OCI-LY7 (cell line): ENCODE measurements at regions not wholly inside any gene's neighbourhood (a gene's known extent, or its start where the extent isn't known, plus 50 kb on each side); places are given as distances from the start of the nearest gene placed in this dataset.

Source experiments
- CTCF ChIP-seq: fragments of 200-600 bp; sonication (generic); conservative IDR thresholded peaks from 2 replicates; pipeline ENCODE4 v1.5.1; 2014; ENCODE audit warnings: mild to moderate bottlenecking, antibody characterized with exemption, low read length, moderate library complexity, mixed read lengths
- EZH2phosphoT487 ChIP-seq: fragments of 200-600 bp; sonication (generic); IDR thresholded peaks from 2 replicates; pipeline ENCODE4 v1.6.1; 2018; ENCODE audit warnings: low read depth, borderline replicate concordance, mild to moderate bottlenecking, mixed run types, antibody characterized with exemption, low read length, moderate library complexity, mixed read lengths

- TF ChIP-seq CTCF: no peak
- TF ChIP-seq EZH2phosphoT487: no peak
These were observed 218.4 kb downstream of the ACTL7B start for GRCh38 chr9:108637340-108637739.
